Chondrocyte (in vitro differentiated cells): ENCODE measurements at regions not wholly inside any gene's neighbourhood (a gene's known extent, or its start where the extent isn't known, plus 50 kb on each side); places are given as distances from the start of the nearest gene placed in this dataset.

Experiments
- DNase-seq: peaks from one replicate; pipeline ENCODE4 v3.0.0; 2021; ENCODE audit warnings: mixed read lengths, low spot score
- H3K27ac Mint-ChIP-seq: one replicate; pipeline ENCODE4 v1.8.0; 2021; ENCODE audit warnings: mild to moderate bottlenecking, moderate library complexity, mixed read lengths; ENCODE audit not compliant: unreplicated experiment
- H3K27me3 Mint-ChIP-seq: 2 replicates; pipeline ENCODE4 v1.8.0; 2021; ENCODE audit warnings: low read depth, mixed read lengths
- H3K36me3 Mint-ChIP-seq: 2 replicates; pipeline ENCODE4 v1.8.0; 2021; ENCODE audit warnings: low read depth, mixed read lengths
- H3K4me1 Mint-ChIP-seq: 2 replicates; pipeline ENCODE4 v1.8.0; 2021; ENCODE audit warnings: low read depth, mild to moderate bottlenecking, mixed read lengths
- H3K4me3 Mint-ChIP-seq: one replicate; pipeline ENCODE4 v1.8.0; 2021; ENCODE audit warnings: mild to moderate bottlenecking, moderate library complexity, mixed read lengths; ENCODE audit not compliant: unreplicated experiment
- H3K9me3 Mint-ChIP-seq: 2 replicates; pipeline ENCODE4 v1.8.0; 2021; ENCODE audit warnings: low read depth, mixed read lengths
- CTCF ChIP-seq: fragments of 200-600 bp; sonication (generic); IDR thresholded peaks from 2 replicates; pipeline ENCODE4 v1.5.0; 2021; ENCODE audit warnings: antibody characterized with exemption, mild to moderate bottlenecking, moderate library complexity

DNA sequence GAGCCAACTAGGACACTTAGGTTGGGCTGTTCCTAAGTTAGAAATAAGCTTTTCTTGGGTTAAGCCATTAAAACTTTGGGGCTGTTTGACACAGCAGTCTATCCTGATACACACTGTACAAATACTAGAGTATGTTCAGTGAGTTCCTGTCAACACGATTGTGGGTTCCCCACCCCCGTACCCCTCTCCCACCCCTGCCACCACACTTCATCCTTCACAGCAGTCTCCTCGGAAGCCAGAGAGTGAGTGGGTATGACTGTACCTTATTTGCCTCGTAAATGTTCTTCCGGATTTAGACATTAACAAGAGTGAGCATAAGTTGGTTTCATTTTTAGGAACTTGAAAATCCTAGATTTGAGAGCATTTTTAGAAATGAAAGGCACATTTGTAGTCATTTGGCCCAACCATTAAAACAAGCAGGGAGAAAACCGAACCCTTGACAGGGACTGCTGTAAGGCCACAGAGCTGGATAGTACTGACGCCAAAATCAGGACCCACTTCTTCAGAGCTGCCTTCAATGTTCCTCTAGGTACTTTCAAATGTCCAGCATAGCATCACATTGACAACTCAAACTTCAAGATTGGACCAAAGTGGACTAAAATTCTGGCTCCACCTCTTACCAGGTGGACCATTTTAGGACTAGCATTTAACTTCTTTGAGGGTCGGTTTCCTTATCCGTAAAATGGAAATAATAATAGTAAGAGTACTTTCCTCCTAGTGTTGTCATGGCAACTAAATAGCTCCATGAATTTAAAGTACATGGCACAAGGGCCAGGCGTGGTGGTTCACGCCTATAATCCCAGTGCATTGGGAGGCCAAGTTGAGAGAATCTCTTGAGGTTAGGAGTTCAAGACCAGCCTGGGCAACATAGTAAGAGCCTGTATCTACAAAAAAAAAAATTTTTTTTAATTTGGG, 166.3 kb upstream of the SERTAD2 start:
- no peaks in the 10 kb centered on the region for H3K9me3 Mint-ChIP-seq
- no peak overlapping the region for H3K4me3 Mint-ChIP-seq
- no peaks in the 10 kb centered on the region for H3K36me3 Mint-ChIP-seq
- peaks cover 3% of the 10 kb centered on the region for H3K27me3 Mint-ChIP-seq
- no peak overlapping the region for H3K27ac Mint-ChIP-seq
- TF ChIP-seq CTCF = no peak
- no peak for DNase-seq
- no peaks in the 10 kb centered on the region for H3K4me1 Mint-ChIP-seq

DNA sequence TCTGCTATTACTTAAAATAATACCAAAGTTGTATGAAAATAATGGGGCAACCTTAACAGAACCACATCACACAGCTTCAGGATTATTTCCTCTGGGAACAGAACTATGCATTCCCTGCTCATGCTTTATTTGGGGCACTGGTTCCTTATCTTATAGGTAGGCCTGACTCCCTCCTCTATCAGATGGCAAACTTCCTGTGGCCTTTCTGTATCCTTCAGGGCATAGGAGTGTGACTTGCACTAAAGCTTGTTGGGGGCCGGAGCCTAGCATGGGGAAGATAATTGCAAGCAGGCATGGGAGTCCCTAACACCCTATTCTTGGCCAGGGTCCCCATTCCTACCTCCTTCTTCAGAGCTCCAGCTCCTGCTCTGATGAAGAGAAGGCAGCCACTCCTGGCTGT, 167.2 kb upstream of the SERTAD2 start:
- no peak for DNase-seq
- H3K27me3 Mint-ChIP-seq = no peaks in the 10 kb centered on the region
- no peaks in the 10 kb centered on the region for H3K9me3 Mint-ChIP-seq
- no peaks in the 10 kb centered on the region for H3K4me1 Mint-ChIP-seq
- H3K4me3 Mint-ChIP-seq = no peak overlapping the region
- TF ChIP-seq CTCF = no peak
- H3K27ac Mint-ChIP-seq = no peak overlapping the region
- H3K36me3 Mint-ChIP-seq = no peaks in the 10 kb centered on the region

DNA sequence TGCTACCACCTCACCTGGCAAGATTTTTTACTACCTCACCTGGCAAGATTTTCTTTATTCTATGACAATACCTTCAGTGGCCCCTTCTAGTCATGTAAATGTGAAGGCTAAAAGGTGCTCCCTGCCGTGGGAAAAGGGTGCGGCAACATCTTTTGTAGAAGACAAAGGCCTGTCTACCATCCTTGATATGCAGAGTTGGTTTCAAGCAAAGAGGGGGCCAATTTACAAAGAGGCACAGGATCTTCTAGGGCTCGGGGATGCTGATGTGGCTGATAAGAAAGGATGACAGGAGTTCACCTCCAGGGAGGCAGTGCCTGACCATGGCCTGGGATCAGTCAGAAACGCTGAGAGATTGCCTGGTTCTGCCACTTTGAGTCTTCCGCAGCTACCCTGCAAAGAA, 165.4 kb upstream of the SLC1A4 start:
- no peaks in the 10 kb centered on the region for H3K4me1 Mint-ChIP-seq

DNA sequence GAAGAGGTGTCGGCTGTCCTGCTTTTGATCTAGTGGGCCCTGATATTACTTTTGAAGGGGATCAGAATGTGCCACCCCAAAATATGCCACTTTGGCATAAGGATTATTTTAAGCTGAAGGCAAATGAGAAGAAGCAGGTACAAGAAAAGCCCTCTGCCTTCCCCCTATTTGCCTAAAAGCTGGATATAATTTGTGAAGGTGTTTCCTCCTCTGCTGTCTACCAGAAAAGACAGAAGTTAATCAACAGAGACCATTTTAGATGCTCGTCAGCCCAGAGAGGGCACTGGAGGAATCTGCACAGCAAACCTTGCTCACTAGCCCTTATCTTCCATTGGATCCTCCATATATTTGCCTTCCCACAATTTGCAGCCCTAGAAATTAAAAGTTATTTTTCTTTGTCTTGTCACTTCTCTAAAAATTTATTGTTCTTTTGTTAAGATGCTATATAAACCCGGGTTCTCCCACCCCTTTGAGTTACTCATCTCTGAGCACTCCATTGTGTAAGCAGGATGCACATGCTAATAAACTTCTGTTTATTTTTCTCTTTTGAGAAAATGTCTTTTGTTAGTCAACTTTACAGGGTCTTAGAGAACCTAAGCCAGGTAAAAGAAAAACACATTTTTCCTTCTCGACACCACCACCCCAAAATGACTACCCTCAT, 163.2 kb upstream of the SLC1A4 start:
- Mint-ChIP-seq H3K9me3 (no peaks in the 10 kb centered on the region), H3K36me3 (no peaks in the 10 kb centered on the region), H3K27ac (no peak overlapping the region), H3K4me3 (no peak overlapping the region), H3K27me3 (no peaks in the 10 kb centered on the region), H3K4me1 (peaks cover 2% of the 10 kb centered on the region)
- no peak for DNase-seq
- no peak for TF ChIP-seq CTCF

More for the DNA sequence above, 165.4 kb upstream of the SLC1A4 start:
- DNase-seq = no peak
- Mint-ChIP-seq H3K36me3 (no peaks in the 10 kb centered on the region), H3K27me3 (no peaks in the 10 kb centered on the region), H3K27ac (no peak overlapping the region), H3K4me3 (no peak overlapping the region), H3K9me3 (no peaks in the 10 kb centered on the region)
- no peak for TF ChIP-seq CTCF

DNA sequence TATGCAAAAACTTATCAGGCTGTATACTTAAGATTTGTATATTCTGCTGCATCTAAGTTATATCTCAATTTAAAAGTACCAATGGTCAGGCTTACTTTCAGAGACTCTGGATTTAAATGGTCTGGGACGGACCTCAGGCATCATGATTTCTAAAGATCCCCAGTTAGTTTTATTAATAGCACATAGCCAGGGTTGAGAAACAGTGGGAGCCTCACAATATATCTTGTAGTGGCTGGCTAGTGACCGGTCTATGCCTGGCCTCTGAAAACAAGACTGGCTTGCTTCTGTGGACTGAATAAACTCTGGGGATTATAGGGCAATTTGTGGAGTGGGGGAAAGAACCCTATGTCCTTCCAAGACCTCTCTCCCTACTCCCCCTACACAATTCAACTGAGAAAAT, 162.5 kb upstream of the SLC1A4 start:
- Mint-ChIP-seq H3K9me3 (no peaks in the 10 kb centered on the region), H3K4me1 (peaks cover 9% of the 10 kb centered on the region), H3K36me3 (no peaks in the 10 kb centered on the region), H3K27ac (no peak overlapping the region), H3K4me3 (no peak overlapping the region), H3K27me3 (no peaks in the 10 kb centered on the region)
- no peak for TF ChIP-seq CTCF
- no peak for DNase-seq
